ENCODE measurements at regions not wholly inside any gene's neighbourhood (a gene's known extent, or its start where the extent isn't known, plus 50 kb on each side); places are given as distances from the start of the nearest gene placed in this dataset.

DNA sequence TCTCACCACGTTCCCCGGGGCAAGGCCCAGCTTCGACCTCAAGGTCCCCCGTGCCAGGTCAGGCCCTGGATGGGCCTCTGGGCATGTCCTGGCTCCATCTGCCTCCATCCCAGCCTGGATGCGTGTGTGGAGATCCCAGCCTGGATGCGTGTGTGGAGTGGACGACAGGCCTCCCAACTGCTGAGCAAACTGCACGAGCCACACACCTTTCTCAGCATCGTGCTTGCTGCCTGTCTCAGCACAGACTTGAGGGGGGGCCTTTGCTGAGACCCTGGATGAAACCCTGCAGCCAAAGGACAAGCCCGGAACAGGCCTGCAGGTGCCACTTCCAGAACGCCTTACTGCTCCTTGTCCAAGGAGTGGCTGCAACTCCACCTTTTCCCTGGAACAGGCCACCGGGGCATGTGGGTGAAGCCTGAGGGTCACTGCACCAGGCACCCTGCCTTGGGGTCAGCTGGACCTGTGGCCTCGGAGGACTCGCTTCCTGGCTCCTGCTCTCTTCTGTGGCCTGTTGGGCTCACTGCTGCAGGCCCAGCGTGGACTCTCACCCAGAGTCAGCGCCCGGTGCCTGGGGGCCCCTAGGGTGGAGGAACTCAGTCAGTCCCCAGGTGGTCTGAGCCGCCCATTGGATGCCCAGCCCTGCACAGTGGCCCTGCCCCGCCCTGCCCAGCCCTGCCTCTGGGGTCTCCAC, 176.0 kb downstream of the KIF26A start:
- no peak for DNase-seq (ENCODE audit: low spot score)
- TF ChIP-seq, protein P1, sequence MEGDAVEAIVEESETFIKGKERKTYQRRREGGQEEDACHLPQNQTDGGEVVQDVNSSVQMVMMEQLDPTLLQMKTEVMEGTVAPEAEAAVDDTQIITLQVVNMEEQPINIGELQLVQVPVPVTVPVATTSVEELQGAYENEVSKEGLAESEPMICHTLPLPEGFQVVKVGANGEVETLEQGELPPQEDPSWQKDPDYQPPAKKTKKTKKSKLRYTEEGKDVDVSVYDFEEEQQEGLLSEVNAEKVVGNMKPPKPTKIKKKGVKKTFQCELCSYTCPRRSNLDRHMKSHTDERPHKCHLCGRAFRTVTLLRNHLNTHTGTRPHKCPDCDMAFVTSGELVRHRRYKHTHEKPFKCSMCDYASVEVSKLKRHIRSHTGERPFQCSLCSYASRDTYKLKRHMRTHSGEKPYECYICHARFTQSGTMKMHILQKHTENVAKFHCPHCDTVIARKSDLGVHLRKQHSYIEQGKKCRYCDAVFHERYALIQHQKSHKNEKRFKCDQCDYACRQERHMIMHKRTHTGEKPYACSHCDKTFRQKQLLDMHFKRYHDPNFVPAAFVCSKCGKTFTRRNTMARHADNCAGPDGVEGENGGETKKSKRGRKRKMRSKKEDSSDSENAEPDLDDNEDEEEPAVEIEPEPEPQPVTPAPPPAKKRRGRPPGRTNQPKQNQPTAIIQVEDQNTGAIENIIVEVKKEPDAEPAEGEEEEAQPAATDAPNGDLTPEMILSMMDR (IDR thresholded peaks at IDR 0.05; ENCODE audit: extremely low read depth, missing control alignments), result no peak

DNA sequence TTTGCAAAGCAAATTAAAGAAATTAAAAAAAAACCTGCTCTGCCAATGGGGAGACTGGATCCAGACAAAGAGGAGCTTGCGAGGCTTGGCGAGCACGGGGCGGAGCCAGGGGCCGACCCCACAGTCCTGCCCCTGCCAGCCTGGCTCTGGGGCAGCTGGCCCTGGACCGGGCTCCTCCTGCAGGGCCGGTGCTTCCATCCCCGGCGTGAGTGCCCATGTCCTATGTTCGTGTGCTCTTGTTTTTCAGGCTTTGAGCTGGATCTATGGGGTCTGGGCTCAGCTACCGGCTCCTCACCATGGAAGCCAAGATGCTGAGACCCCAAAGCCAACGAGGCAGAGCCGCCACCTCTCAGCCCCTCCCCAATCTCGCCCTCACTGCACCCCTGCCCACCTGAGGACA, 176.8 kb downstream of the KIF26A start:
- no peak for DNase-seq (ENCODE audit: low spot score)
- TF ChIP-seq, protein P1 (IDR thresholded peaks at IDR 0.05; ENCODE audit: extremely low read depth, missing control alignments), result no peak

DNA sequence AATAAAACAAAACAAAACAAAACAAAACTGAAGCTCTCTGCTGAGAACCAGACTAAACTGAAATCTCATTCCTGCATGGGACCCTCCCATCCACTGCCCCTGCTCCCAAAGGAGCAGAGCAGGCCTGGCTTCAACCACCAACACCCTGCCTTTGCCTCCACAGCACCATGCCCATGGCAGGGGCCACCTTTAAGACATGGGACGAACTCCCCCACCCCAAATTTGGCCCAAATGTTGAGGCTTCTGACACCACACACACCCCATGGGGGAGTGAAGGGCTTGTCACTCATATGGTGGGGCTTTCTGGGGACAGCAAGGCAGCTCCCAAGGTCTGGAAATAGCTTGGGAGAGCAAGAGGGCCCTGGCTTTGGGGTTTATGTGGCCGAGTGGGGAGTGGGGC, 177.2 kb downstream of the KIF26A start:
- DNase-seq (ENCODE audit: low spot score), result no peak
- TF ChIP-seq, protein P1 (IDR thresholded peaks at IDR 0.05; ENCODE audit: extremely low read depth, missing control alignments), result no peak

DNA sequence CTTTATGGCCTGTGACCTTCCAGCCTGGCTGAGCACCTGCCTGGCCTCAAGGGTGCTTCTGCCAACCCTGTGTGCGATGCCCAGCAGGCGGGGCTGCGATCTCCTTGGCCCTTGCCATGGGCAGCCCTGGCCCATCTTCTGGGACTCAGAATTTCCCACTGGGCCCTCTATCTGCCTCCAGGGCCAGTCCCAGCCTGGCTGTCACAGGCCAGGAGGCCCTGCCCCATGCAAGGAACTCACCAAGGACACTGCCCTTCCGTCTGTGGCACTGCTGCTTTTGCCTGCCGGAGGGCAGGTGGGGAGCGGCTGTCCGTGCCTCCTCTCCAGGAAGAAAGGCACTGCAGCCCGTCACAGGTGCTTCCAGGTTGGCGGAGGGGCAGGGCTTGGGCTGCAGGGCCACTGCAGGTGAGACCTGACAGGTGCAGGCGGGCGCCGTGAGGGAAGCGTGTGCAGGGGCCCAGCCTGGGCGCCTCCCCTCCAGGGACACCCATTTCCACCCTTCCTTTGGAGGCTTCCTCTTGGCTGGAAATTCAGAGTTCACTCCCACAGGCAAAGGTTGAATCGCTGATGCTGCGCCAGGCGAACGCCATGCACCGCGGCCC, 177.8 kb downstream of the KIF26A start:
- TF ChIP-seq, protein P1 (IDR thresholded peaks at IDR 0.05; ENCODE audit: extremely low read depth, missing control alignments), result no peak
- no peak for DNase-seq (ENCODE audit: low spot score)

DNA sequence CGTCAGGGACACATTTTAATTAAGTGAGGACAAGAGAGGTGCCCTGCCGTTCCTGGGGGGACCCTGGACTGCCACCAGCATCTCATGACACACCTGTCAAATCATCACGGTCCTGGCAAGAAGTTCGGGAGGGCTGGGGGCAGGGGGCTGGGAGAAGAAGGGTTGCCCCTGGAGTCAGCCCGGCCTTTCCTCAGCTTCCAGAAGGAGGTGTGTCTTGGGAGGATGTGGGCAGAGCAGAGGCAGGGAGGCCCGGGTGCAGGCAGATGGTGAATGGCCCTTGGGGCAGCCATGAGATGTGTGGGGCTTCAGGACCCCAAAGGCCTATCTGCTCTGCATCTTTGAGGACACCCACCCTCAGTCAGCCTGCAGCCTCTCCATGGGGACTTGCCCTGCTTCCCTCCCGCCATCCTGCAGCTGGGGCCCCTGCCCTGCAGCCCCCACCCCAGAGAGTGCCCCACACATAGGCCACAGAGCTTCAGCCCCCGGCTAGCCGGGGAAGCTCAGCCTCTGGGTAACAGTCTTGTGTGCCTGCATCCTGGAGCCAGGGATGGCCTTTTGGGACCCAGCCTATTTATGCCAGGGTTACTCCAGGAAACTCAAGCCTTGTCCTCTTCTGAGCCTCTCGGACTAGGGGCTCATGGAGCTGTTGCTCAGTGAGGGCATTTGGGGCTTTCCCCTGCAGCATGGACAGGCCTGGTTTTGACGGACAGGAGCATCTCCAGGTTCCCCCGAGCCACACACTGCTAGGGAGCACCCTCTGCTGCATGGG, 178.5 kb downstream of the KIF26A start:
- DNase-seq (ENCODE audit: low spot score), result no peak
- TF ChIP-seq, protein P1 (IDR thresholded peaks at IDR 0.05; ENCODE audit: extremely low read depth, missing control alignments), result no peak

DNA sequence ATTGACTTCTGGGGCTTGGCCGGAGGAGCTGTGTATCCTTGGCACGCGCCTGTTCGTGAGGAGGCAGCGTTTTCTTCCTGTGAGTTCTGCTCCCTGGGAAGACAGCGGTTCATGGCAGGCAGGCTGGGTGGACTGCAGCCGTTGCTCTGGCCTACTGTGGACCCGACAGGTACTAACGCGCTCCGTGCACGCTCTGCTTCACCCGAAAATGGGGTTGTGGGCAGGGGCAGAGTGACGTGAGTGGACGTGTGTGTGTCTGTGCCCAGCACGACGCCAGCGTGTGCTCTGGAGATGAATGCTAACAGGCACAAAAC, 179.1 kb downstream of the KIF26A start:
- DNase-seq (ENCODE audit: low spot score), result no peak
- TF ChIP-seq, protein P1 (IDR thresholded peaks at IDR 0.05; ENCODE audit: extremely low read depth, missing control alignments), result no peak

- DNase-seq (ENCODE audit: low spot score), result no peak
- TF ChIP-seq, protein P1 (IDR thresholded peaks at IDR 0.05; ENCODE audit: extremely low read depth, missing control alignments), result no peak
These were observed 179.7 kb downstream of the KIF26A start for GRCh38 chr14:104317975-104318557.

Measured in GM20000 (cell line).